GM18867 (cell line): ENCODE measurements at regions not wholly inside any gene's neighbourhood (a gene's known extent, or its start where the extent isn't known, plus 50 kb on each side); places are given as distances from the start of the nearest gene placed in this dataset.

Experiments
- ATAC-seq: cut with Tn5 transposase; IDR thresholded peaks from one replicate; pipeline ENCODE4 v1.9.1; 2021; ENCODE audit warnings: mild to moderate bottlenecking, moderate library complexity; ENCODE audit not compliant: unreplicated experiment

GRCh38 chr10:4775808-4776207 lies 50.2 kb upstream of the AKR1E2 start:
- no peak for ATAC-seq

DNA sequence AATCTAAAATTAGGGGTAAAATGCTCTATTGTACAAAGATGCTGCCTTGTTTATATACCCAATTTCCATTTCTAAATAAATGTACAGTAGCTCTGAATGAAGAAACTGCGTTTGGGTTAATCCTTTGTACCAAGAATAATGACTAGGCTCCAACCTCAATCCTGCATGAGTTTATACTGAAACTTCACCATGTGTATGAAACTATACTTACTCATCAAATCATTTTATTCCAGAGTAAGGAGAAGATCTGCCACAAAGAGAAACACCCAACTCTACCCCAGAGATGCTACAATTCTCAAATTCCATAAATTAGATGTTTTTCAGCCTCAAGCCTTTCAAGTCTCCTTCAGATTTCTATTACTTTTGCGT lies 53.8 kb upstream of the AKR1E2 start:
- no peak for ATAC-seq

GRCh38 chr10:4771554-4772201 lies 54.3 kb upstream of the AKR1E2 start:
- no peak for ATAC-seq

DNA sequence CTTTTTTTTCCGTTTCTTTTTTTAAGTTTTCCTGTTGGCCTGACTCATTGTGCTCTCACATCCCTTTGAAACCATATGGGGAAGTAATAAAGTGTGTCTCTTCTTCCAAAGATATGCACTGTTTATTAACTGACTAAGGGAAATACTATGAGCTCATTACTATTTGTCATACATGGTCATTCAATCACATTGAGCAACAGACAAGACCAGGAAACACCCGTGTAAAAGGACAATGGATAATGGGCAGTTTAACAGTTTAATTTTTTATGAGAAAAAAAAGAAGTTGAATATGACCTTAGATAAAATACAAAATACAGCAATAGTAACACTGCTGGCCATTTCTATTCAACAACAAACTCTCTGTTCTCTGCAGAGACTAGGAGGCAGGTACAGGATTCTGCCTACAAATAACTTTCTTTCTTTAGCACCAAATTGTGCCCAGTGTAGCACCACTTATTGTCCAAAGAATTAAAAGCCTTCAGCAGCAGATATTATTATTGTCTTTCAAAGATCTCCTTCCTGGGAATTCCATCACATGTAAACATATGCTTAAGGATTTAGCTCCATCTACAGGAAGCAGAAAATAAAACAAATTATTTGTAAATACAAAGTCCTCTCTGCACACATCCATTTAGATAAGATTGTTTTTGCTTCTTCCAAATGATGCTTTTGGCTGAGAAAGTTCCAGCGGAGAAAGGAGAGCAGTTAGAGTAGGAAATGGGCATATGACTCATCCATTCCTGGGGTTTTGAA lies 55.0 kb upstream of the AKR1E2 start:
- no peak for ATAC-seq

DNA sequence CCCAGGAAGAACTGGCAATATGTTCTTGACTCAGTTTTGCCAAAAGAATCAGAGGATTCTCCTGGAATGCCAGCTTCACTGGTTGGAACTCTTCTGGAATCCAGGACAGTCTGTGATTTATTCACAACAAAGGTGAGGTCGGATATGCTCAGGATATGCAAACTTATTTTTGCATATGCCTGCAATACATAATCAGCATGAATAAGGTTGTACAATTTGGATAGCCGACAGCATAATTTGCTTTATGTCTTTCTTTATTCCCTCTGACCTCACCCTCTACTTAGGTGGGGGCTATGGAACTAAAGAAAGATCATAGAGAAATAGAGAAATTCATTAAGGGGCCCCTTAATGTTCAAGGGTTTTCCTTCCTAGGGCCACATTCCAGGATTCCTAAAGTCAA lies 57.6 kb upstream of the AKR1E2 start:
- no peak for ATAC-seq

DNA sequence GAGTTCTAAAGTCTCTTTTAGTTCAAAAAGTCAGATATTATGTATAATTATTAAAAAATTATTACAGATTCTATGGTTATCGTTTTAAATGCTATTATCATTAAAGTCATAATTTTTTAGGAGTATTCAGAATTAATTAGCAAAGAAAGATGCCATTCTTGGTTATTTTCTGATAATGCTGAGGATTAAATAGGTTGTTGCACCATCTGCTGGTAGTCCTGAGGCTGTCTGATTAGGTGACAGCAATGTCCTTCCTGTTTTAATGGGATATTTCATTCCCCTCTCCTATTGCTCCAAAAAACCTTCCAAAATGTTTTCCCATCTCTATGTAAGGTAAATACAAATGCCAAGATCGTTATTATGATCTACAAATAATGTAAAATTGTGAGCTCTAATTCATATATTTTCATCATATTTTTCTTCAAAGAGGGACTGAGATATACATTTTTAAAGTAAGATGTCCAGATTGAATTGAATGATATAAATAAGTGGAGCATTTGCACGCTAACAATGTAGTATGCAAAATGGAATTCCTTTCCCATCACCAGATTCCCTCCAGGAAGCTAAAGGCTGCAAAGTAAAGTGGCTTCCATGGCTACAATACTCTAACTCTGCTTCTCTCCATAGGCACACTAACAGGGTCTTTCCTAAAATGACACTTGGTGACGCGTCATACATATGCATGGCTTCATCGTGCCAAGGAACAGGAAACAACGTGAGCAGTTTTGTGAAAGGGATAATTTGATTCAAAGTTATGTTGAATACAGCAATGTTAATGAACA lies 58.8 kb upstream of the AKR1E2 start:
- no peak for ATAC-seq

DNA sequence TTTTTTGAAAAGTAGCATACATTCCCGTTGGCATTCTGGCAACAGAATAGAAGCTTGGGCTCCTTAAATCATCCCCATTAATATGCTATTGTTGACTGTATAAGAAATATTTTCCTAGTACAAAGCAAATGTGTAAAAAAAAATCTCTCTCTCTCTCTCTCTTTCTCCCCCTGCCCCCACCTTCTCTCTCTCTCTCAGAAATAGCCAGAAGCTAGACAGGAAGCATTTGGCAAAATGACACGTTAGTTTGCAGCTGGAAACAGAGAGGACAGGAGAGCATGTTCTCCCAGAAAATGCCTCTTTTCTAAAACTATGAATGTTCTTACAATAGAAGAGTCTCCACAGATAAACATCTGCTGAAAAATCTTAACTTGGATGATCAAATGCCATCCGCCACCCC lies 59.6 kb upstream of the AKR1E2 start:
- ATAC-seq = no peak

DNA sequence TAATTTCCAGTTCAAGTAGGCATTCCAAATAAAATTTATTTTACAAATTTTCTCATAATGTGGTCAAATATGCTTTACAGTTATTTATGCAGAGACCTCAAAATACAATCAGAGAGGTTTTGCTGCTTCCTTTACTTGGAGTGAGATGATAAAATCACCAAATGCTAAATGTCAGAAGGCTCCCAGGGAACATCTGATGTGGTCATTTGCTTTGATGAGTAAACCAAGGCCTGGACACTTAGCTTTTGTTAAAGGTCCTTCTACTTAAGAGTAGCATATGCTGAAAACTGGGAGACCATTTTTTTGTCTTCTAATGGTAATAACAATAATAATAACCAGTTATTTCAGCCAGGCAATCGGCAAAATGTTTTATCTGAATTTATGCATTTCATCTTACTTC lies 60.6 kb upstream of the AKR1E2 start:
- ATAC-seq = no peak

DNA sequence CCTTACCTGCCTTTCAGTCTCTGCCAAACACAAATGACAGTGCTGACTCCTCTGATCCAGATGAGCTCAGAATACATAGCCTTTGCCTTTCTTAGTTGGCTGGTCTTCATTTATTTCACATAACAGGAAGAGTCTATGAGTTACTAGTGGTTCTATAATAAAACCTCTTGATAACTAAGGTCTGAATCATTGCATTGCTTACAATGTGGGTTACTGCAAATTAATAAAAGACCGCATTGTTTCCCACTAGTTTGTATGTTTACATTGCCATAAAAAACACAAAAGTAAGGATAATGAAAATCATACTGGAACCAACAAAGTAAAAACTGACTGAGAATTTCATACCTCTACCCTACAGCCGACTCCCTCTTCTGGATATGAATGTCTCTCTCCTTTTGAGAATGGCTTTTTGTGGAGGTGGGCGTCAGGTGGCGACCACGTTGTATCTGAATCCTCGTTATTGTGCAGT lies 62.0 kb upstream of the AKR1E2 start:
- no peak for ATAC-seq

DNA sequence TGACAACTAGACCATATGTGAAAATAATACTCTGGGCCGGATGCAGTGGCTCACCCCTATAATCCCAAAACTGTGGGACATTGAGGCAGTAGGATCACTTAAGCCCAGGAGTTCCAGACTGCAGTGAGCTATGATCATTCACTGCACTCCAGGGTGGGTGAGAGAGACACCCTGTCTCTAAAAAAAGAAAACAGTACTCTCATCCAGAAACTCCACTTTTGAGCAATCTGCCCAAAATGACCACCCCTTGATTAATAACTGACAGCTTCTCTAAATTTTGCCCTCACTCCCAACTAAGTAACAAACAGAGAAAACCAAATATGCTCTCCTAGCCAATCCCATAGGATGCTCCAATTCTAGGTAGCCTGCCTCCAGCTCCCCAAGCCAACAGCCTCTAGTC lies 62.5 kb upstream of the AKR1E2 start:
- ATAC-seq = no peak

DNA sequence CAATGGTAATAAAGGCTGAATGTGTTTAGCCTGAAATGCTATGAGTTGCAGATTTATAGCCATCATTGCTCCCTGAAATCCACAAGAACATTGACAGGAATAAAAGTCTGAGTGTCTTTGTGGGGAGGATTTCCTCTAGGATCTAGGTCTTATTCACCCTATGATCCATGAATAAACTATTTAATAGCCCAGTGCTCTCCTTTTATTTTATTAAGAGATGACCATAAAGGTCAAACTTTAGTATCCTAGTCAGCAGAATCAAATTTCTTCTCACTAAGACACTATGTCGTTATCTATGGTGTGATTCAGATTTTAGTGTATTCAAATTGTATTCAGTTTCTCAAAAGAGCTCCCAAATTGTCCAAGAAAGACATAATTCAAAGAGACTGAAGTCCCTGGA lies 67.8 kb upstream of the AKR1E2 start:
- ATAC-seq = no peak

DNA sequence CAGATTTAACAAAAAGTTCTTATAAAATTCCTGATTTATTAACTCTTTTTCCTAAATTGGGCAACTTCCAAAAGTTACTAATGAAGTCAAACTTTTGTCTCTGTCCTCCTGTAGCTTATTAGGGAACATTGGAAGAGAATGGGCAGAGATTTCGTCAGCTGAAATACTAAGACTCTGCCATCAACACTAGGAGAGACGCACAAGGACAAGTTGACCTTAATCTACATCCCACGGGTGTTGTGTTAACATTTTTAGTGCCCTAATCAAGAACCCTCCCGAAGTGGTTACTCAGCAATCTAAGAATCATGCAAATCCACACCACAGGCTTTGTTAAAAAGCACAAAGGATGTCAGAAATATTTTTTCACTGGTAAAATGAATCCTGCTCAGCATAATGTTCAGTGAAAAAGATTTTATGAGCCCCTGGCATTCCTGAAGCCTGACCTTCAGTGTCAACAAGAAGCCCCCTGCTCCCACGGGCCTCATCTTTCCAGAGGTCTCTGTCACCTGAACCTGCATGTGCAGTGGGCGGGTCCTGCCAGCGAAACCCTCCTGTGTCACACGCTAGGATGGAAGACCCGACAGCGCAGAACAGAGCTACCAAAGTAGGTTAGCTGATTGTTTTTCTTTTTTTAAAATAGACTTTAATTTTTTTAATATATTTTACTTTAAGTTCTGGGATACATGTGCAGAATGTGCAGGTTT lies 70.6 kb upstream of the AKR1E2 start:
- ATAC-seq = no peak

DNA sequence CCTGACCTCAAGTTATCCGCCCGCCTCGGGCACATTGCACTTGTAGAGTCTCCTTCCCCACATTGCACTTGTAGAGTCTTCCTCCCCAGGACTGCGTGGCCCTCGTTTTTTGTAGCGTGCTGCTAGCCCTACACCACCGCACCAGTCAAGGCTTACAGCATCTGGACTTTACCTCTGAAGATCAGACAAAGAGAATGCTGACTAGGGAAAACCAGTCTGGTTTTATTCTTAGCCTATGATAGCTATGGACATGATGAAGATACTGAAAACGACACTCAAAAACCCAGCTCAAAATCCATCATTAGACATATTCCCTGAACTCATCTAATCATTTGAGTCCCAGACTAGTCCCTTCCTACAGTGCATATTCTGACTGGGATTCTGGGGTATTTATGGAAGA lies 71.9 kb upstream of the AKR1E2 start:
- no peak for ATAC-seq

- ATAC-seq = no peak
Observed at GRCh38 chr10:4751211-4751610, 74.8 kb upstream of the AKR1E2 start.

DNA sequence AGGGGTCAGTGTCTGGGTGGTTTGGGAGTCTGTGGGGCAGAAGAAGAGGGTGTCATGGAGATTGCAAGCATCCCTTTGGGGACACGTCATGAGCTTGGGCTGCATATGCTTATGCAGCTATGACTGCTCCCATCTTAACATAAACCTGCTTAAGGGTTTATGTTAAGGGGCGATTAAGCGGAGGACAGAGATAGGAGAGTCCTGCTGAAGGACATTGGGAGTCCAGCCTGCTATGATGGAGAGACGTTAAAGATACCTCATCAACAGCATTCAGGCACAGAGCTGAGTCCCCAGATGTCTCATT lies 76.8 kb upstream of the AKR1E2 start:
- ATAC-seq = no peak

DNA sequence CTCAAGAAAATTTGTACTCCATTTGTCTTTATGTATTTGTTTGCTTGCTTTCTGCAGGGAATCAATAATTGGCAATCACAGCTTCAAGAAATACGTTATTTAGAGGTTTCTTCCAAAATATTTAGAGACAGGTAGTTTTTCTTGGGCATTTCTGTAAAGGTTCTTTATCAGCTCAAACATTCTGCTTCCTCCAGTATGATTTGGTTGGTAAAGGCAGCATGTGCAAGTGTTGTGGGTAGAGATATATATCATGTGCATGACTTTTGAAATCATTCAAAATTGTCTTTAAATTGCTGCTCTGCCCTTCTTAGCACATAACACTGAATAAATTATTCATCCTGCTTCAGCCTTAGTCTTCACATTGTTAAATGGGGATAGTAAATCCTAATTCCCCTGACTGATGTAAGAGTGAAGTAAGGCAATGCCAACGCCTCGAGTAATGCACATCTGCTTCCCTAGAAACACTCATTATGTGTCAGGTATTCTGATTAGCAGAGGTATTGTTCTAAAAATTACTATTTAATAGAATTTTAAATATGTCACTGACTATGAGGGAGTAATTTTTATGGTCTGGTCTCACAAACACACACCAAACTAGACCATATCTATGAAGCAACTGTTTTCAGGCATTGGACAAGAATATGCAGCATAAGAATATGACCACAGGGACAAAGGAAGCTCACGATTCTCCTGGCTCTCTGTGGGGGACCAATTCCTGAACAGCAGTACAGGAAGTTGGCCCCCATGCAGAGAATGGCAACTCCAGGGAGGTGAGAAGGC lies 77.3 kb upstream of the AKR1E2 start:
- ATAC-seq = no peak

DNA sequence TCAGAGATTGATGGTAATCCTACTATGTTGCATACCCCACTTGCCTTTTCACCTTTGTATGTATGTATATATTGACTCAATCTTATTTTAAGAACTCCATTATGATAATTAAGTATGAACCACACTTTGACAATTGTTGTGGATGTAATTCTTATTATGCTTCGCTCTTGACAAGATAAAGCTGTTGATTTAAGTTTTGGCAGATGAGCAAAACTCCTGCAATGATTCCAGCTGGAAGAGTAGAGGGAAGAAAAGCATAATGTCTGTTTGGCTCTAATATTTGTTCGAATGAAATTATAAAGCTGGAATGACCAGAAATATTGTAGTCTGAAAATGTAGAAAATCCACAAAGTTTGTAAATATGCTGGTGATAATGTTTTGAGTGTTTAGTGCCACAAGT lies 83.8 kb upstream of the AKR1E2 start:
- no peak for ATAC-seq

DNA sequence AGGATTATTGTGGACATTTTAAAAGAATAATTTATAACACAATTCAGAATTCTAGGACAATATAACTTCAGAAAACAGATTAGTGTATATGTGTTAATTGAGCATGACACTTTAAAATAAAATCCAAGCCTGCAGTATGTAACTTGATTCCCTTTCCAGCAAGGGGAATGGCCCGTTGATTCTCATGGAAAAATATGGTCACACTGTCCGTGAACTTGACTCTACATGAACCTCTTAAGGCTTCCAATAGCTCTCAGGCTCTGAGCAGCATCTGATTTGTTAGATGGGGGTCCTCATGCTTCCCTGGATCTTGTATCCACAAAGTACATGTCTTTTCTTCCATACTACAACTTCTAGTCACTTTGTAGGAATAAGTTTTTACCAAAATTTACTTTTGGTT lies 85.5 kb upstream of the AKR1E2 start:
- ATAC-seq = no peak

DNA sequence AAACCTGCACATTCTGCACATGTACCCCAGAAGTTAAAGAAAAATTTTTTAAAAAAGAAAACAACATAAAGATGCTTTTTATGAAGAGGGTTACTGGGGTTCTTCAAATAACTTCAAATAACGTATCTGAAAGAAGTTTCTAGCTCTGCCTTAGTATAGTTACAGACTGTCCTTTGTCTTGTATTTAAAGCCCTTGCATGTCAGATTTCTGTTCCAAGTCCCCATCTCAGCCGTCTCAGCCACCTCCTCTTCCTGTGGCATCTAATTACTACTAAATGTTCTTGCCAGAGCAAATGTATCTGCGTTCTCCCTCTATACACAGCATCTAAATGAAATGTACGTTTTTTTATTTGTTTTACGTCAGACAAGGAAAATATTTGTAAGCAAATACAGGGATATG lies 89.4 kb upstream of the AKR1E2 start:
- ATAC-seq = no peak

DNA sequence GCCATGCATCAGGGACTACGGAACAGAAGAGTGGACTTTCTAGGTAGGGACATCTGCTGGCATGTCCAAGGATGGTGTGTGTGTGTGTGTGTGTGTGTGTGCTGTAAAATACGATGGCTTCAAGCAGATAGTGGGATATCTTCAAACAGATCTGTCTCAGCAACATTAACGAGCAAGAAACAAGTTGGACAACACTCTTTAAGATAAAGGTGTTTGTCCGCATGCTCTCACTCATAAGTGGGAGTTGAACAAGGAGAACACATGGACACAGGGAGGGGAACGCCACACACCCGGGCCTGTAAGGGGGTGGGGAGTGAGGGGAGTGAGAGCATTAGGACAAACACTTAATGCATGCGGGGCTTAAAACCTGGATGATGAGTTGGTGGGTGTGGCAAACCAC lies 89.8 kb upstream of the AKR1E2 start:
- no peak for ATAC-seq

DNA sequence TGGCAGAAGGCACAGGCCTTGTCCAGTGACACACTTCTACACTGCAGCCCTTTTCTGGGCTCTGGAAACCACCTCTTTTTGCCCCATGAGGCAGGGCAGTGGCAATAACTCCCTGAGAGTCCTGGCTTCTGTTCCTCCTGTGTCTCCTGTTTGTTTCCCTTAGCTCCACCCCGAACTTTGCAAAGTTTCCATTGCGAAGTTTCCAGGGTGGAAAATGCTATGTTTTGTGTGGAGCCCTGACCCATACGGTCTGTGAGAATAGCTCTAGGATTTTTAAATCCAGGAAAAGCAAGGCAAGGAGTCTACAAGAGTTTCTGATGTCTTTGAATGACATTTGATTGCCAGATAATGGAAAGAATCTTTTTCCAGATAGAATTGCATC lies 92.2 kb upstream of the AKR1E2 start:
- ATAC-seq = no peak
